ENCODE measurements at regions not wholly inside any gene's neighbourhood (a gene's known extent, or its start where the extent isn't known, plus 50 kb on each side); places are given as distances from the start of the nearest gene placed in this dataset.

DNA sequence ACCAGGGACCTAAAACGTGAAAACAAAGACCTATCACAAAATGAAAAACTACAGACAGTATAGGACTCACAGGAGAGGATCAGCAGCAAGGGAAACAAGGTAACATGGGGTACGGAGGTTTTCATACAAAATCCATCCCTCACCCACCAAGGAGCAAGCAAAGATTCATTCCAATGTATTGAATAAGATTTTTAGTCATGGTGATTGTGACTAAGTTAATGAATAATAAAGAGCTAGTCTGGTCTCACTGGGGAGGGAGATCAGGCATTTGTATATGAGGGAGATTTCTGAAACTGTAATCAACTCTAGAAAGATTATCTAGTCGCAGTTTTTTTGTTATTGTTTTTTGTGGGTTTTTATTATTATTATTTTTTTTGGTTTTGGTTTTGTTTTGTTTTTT is 336.5 kb upstream of the MMADHC start:
- no peak for DNase-seq (ENCODE audit: low read depth, low spot score)

DNA sequence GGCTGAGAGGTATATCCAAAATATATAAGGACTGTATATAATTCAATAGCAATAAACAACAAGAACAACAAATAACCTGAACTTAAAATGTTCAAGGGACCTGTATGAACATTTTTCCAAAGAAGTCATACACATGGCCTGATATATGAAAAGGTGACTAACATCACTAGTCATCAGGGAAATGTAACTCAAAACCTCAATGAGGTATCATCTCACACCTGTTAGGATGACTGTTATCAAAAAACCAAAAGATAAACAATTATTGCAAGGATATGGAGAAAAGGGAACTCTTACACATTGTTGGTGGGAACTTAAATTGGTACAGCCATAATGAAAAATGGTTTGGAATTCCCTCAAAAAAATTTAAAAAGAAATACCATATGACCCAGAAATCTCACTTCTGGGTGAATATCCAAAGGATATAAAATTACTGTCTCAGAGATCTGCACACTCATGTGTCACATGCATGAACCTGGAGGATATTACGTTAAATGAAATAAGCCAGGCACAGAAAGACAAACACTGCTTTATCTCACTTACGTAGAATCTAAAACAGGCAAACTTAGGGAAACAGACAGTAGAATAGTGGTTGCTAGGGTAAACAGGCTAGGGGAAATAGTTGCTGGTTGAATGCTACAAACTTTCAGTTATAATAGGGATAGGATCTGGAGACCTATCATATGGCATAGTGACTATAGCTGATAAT is 334.5 kb upstream of the MMADHC start:
- DNase-seq (ENCODE audit: low read depth, low spot score) = no peak

DNA sequence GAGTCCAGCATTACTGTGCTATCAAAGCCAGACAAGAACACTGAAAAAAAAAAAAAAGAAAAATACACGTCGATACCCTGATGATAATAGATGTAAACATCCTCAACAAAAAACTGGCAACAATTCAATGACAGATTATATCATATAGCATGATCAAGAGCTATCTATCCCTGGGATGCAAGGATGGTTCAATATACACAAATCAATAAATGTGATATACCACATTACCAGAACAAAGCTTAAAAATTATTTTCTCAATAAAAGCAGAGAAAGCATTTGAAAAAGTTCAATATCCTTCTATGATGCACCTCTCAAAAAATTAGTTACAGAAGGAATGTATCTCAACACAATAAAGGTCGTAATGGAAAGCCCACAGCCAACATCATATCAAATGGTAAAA is 332.8 kb upstream of the MMADHC start:
- no peak for DNase-seq (ENCODE audit: low read depth, low spot score)

- no peak for DNase-seq (ENCODE audit: low read depth, low spot score)
Observed at GRCh38 chr2:149915151-149915550, 327.6 kb upstream of the MMADHC start.

- DNase-seq (ENCODE audit: low read depth, low spot score) = no peak
Observed at GRCh38 chr2:149908726-149909683, 321.4 kb upstream of the MMADHC start.

DNA sequence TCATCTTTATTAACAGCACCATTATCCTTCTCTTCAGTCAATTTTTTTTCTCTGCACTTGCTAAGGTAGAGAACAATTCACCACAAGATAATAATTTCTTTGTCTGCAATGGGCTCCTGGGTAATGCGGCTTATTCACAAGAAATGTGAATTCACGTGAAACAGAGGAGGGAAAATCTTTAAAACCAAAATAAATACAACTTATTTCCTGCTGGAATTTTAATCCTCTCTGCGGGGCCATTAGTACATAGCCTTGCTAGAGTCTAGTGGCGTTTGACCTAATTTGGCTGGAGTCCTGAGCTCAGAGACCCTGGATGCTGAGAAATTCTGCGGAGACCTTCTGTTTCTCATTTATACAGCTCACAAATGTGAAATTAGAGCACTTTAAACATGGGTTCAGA is 319.3 kb upstream of the MMADHC start:
- DNase-seq (ENCODE audit: low read depth, low spot score) = no peak

DNA sequence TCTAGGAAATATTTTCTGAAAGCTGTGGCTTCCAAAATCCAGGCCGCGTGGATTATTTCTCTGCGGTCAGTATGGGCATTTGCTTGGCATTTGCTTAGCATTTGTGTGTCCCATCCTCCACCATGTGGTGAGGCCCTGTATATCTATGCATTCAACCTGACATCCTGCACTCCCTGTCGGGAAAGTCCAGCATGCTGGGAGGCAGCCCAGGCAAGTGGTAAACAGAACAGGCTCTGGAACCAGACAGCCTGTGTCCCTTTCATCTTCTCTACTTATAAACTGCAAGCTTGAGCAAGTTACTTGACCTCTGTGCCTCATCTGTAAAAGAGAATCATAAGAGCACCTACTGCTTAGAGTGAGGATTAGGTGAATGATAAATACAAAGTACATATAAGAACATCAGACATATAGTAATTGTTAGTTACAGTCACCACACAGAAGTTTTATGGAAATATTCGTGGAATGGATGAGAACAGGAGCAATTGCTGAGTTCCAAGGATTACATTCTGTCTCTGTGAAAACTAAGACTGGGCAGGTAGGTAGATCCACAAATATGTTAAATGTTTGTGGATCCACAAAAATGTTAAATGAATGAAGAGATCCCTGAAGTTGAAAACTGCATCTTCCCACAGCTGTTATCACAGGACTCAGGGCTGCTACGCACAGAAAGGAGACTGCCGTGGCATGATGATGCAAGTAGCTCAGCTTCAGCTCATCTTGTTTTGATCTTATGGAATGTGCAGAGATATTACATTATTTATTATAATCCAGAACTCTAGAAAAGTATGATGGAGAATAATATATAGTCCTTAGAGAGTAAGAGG is 317.0 kb upstream of the MMADHC start:
- no peak for DNase-seq (ENCODE audit: low read depth, low spot score)

GRCh38 chr2:149903626-149904025 is 316.1 kb upstream of the MMADHC start:
- DNase-seq (ENCODE audit: low read depth, low spot score) = no peak

DNA sequence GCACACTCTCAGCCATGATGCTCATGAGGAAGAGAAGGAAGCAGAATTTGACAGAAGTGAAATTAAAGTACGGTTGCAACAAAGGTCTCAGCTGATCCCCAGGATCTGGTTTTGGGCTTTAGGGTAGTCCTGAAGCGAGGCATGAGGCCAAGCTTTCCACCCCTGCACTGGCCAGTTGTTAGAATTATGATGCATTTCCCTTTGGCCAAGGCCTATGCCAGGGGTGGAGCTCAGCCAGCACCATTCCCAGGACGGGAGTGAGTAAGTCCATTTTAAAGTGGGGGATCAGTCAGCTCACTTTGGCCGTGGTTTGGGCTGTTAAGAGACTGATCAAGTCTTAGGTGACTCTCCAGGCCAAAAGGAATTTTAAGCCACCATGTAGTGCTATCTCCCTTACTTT is 314.5 kb upstream of the MMADHC start:
- DNase-seq (ENCODE audit: low read depth, low spot score) = no peak

GRCh38 chr2:149901231-149901859 is 313.8 kb upstream of the MMADHC start:
- no peak for DNase-seq (ENCODE audit: low read depth, low spot score)

- DNase-seq (ENCODE audit: low read depth, low spot score) = no peak
Observed at GRCh38 chr2:149899390-149899789, 311.8 kb upstream of the MMADHC start.

DNA sequence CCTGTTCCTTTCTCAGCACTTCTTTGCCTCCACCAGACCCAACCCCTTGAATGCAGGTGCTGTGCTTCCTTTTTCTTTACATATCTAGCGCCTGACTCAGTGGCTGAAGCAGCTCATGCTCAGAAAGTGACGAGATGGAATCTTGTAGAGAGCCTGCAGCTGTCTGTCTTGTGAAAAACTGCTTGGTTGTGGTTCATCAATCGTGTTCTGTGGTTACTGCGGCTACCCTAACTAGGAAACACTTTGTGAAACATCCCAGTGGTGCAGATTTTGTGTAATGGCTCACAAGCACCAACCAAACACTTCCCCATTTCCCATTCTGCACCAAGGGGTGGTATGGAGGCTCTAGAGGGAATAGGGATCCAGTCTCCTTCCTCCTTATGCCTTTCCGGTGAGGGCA is 307.2 kb upstream of the MMADHC start:
- DNase-seq (ENCODE audit: low read depth, low spot score) = no peak

- no peak for DNase-seq (ENCODE audit: low read depth, low spot score)
Observed at GRCh38 chr2:149894226-149894625, 306.7 kb upstream of the MMADHC start.

DNA sequence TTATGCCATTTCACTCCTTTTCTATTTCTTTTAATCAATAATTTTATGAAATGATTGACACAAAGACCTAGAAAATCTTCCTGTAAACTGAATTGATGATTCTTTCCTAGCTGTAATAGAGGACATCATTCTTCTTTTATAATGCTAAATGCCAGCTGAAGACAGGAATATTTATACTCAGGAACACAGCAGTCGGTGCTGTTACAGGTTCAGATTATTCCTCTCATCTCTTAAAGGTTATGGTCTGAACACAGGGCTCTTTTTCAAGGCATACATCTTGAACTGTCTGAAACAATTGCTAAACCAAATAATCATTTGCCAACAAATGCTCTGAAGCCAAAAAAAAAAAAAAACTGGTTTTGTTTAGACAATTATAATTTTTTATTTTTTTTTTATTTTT is 305.0 kb upstream of the MMADHC start:
- DNase-seq (ENCODE audit: low read depth, low spot score) = no peak

- no peak for DNase-seq (ENCODE audit: low read depth, low spot score)
Observed at GRCh38 chr2:149885946-149886345, 298.4 kb upstream of the MMADHC start.

DNA sequence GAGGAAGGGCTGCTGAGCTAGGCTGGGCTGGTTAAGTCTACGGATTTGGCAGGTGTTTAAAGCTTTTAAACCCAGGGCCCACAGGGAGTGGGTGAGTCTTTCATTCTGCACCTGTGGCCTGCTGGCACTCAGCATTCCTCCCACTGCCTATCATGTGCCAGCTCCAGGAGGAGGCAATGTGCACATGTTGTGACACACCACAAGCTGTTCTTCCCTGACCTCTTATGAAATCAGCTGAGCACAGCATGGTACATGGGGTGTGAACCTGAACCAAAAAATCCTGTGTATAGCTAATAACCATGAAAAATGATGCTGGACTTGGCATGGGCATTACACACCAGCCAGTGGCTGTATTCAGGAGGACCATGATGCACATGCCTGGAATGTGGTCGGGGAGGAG is 297.9 kb upstream of the MMADHC start:
- DNase-seq (ENCODE audit: low read depth, low spot score) = no peak

GRCh38 chr2:149884871-149885270 is 297.3 kb upstream of the MMADHC start:
- DNase-seq (ENCODE audit: low read depth, low spot score) = no peak

DNA sequence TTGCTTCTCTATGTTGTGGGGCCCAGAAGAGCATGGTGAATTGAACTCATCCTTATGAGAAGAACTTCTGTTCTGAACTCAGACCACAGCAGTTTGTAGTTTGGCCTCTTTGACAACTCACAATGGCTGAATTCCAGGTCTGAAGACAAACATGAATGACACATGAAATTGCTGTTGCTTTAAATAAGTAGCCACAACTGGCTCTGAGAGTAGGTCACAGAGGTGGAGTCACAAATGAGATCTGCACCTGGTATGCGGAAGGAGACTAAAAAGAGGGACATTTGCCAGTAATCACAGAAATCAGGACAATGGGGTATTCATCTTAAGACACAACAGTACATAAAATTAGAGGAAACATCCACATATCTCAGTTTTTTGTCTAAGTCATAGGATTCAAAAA is 290.3 kb upstream of the MMADHC start:
- no peak for DNase-seq (ENCODE audit: low read depth, low spot score)

DNA sequence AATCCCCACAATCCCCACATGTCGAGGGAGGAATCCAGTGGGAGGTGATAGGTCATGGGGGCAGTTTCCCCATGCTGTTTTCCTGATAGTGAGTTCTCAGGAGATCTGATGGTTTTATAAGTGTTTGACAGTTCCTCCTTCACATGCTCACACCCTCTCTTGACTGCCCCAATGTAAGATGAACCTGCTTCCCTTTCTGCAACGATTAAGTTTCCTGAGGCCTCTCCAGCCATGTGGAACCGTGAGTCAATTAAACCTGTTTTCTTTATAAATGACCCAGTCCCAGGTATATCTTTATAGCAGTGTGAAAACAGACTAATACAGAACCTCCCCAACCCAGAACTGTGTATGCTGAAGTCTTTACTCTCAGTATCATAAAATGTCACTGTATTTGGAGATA is 289.5 kb upstream of the MMADHC start:
- DNase-seq (ENCODE audit: low read depth, low spot score) = no peak

DNA sequence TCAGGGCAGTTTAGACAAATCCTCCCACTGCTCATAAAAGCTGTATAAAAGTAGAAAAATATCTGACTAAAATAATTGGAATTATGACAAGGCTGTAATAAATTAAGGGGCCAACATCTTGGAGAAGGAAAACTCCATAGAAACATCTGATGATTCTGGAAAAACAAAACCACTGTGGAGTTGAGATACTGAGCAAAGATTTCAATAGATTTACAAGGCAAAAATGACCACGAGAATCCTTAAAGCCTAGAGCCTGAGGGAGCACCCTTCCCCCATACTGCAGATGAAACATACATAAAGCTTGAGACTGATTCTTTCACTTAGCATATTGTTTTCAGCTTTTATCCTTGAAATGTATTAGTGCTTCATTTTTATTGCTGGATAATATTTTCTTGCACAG is 286.4 kb upstream of the MMADHC start:
- DNase-seq (ENCODE audit: low read depth, low spot score) = no peak

- DNase-seq (ENCODE audit: low read depth, low spot score) = no peak
Observed at GRCh38 chr2:149872638-149873150, 285.1 kb upstream of the MMADHC start.

Measured in iPS DF 19.7 (cell line).